ENCODE measurements at regions not wholly inside any gene's neighbourhood (a gene's known extent, or its start where the extent isn't known, plus 50 kb on each side); places are given as distances from the start of the nearest gene placed in this dataset.

GRCh38 chr16:59566446-59566845, 832.3 kb upstream of the GOT2 start:
- no peaks in the 10 kb centered on the region for H3K36me3 ChIP-seq (ENCODE audit: insufficient read depth, low read length)
- H3K9me3 ChIP-seq (ENCODE audit: low read depth, low read length): no peaks in the 10 kb centered on the region
- no peaks in the 10 kb centered on the region for H3K79me2 ChIP-seq (ENCODE audit: insufficient read depth, low read length)
- H4K20me1 ChIP-seq (ENCODE audit: insufficient read depth, low read length): no peaks in the 10 kb centered on the region
- no peaks in the 10 kb centered on the region for H3K4me1 ChIP-seq (ENCODE audit: insufficient read depth, low read length)
- H2AFZ ChIP-seq (ENCODE audit: low read length): no peak overlapping the region
- no peak overlapping the region for H3K4me2 ChIP-seq (ENCODE audit: insufficient read depth, low read length)
- peak; percentile 25 for DNase-seq (ENCODE audit: insufficient read length, low spot score, missing footprints)
- no peak overlapping the region for H3K4me3 ChIP-seq (ENCODE audit: insufficient read depth, low read length)
- H3K27ac ChIP-seq (ENCODE audit: low read depth, low read length): no peak overlapping the region
- no peaks in the 10 kb centered on the region for H3K27me3 ChIP-seq (ENCODE audit: insufficient read depth, low read length)
- TF ChIP-seq CTCF (IDR thresholded peaks at IDR 0.05; ENCODE audit: extremely low read depth, low read depth, low read length): no peak

- TF ChIP-seq CTCF (IDR thresholded peaks at IDR 0.05; ENCODE audit: extremely low read depth, low read depth, low read length): no peak
- Histone ChIP-seq H3K27ac (ENCODE audit: low read depth, low read length) (no peak overlapping the region), H3K4me3 (ENCODE audit: insufficient read depth, low read length) (no peak overlapping the region), H4K20me1 (ENCODE audit: insufficient read depth, low read length) (no peaks in the 10 kb centered on the region), H3K79me2 (ENCODE audit: insufficient read depth, low read length) (no peaks in the 10 kb centered on the region), H3K4me2 (ENCODE audit: insufficient read depth, low read length) (no peak overlapping the region), H3K36me3 (ENCODE audit: insufficient read depth, low read length) (no peaks in the 10 kb centered on the region), H3K4me1 (ENCODE audit: insufficient read depth, low read length) (no peaks in the 10 kb centered on the region), H3K9me3 (ENCODE audit: low read depth, low read length) (no peaks in the 10 kb centered on the region), H3K27me3 (ENCODE audit: insufficient read depth, low read length) (no peaks in the 10 kb centered on the region), H2AFZ (ENCODE audit: low read length) (no peak overlapping the region)
- no peak for DNase-seq (ENCODE audit: insufficient read length, low spot score, missing footprints)
Observed at GRCh38 chr16:59558679-59559078, 824.6 kb upstream of the GOT2 start.

GRCh38 chr16:59552164-59552563, 818.0 kb upstream of the GOT2 start:
- Histone ChIP-seq H3K79me2 (ENCODE audit: insufficient read depth, low read length) (no peaks in the 10 kb centered on the region), H3K4me2 (ENCODE audit: insufficient read depth, low read length) (no peak overlapping the region), H3K27me3 (ENCODE audit: insufficient read depth, low read length) (no peaks in the 10 kb centered on the region), H3K9me3 (ENCODE audit: low read depth, low read length) (no peaks in the 10 kb centered on the region), H3K4me1 (ENCODE audit: insufficient read depth, low read length) (no peaks in the 10 kb centered on the region), H3K4me3 (ENCODE audit: insufficient read depth, low read length) (no peak overlapping the region), H2AFZ (ENCODE audit: low read length) (no peak overlapping the region), H3K27ac (ENCODE audit: low read depth, low read length) (no peak overlapping the region), H4K20me1 (ENCODE audit: insufficient read depth, low read length) (no peaks in the 10 kb centered on the region), H3K36me3 (ENCODE audit: insufficient read depth, low read length) (no peaks in the 10 kb centered on the region)
- no peak for DNase-seq (ENCODE audit: insufficient read length, low spot score, missing footprints)
- no peak for TF ChIP-seq CTCF (IDR thresholded peaks at IDR 0.05; ENCODE audit: extremely low read depth, low read depth, low read length)

GRCh38 chr16:59545721-59546120, 811.6 kb upstream of the GOT2 start:
- H3K79me2 ChIP-seq (ENCODE audit: insufficient read depth, low read length): no peaks in the 10 kb centered on the region
- H2AFZ ChIP-seq (ENCODE audit: low read length): no peak overlapping the region
- no peaks in the 10 kb centered on the region for H3K9me3 ChIP-seq (ENCODE audit: low read depth, low read length)
- H3K36me3 ChIP-seq (ENCODE audit: insufficient read depth, low read length): no peaks in the 10 kb centered on the region
- H3K4me2 ChIP-seq (ENCODE audit: insufficient read depth, low read length): no peak overlapping the region
- H4K20me1 ChIP-seq (ENCODE audit: insufficient read depth, low read length): no peaks in the 10 kb centered on the region
- no peak overlapping the region for H3K4me3 ChIP-seq (ENCODE audit: insufficient read depth, low read length)
- DNase-seq (ENCODE audit: insufficient read length, low spot score, missing footprints): no peak
- no peak overlapping the region for H3K27ac ChIP-seq (ENCODE audit: low read depth, low read length)
- no peaks in the 10 kb centered on the region for H3K27me3 ChIP-seq (ENCODE audit: insufficient read depth, low read length)
- no peak for TF ChIP-seq CTCF (IDR thresholded peaks at IDR 0.05; ENCODE audit: extremely low read depth, low read depth, low read length)
- peaks cover 8% of the 10 kb centered on the region for H3K4me1 ChIP-seq (ENCODE audit: insufficient read depth, low read length)
